Mesendoderm (in vitro differentiated cells): ENCODE measurements at regions not wholly inside any gene's neighbourhood (a gene's known extent, or its start where the extent isn't known, plus 50 kb on each side); places are given as distances from the start of the nearest gene placed in this dataset.

Source experiments
- DNase-seq: peaks from one replicate; pipeline ENCODE4 v3.0.0; 2013
- H2AK5ac ChIP-seq: 2 replicates; pipeline ENCODE4 v1.6.1; 2013; ENCODE audit warnings: low read length, inconsistent platforms
- H2BK120ac ChIP-seq: 2 replicates; pipeline ENCODE4 v1.6.1; 2013; ENCODE audit warnings: low read depth, mild to moderate bottlenecking, low read length, moderate library complexity, mixed read lengths
- H2BK15ac ChIP-seq: replicated peaks from 2 replicates; pipeline ENCODE4 v1.6.1; 2013; ENCODE audit warnings: low read depth, mild to moderate bottlenecking, moderate library complexity
- H2BK5ac ChIP-seq: 2 replicates; pipeline ENCODE4 v1.6.1; 2013; ENCODE audit warnings: low read length, inconsistent platforms
- H3K18ac ChIP-seq: 2 replicates; pipeline ENCODE4 v1.6.1; 2013; ENCODE audit warnings: mild to moderate bottlenecking, low read length, mixed read lengths
- H3K23ac ChIP-seq: one replicate; pipeline ENCODE4 v1.6.1; 2013; ENCODE audit warnings: low read length
- H3K27ac ChIP-seq: 2 replicates; pipeline ENCODE4 v1.5.1; 2013; ENCODE audit warnings: low read depth, mild to moderate bottlenecking, inconsistent platforms, low read length, moderate library complexity
- H3K27me3 ChIP-seq: 2 replicates; pipeline ENCODE4 v1.6.1; 2013; ENCODE audit warnings: low read length, control low read depth, mild to moderate bottlenecking, inconsistent platforms; ENCODE audit not compliant: insufficient read depth, poor library complexity
- H3K36me3 ChIP-seq: 2 replicates; pipeline ENCODE4 v1.6.1; 2013; ENCODE audit warnings: low read length, inconsistent platforms; ENCODE audit not compliant: control insufficient read depth, insufficient read depth
- H3K4ac ChIP-seq: one replicate; pipeline ENCODE4 v1.6.1; 2013; ENCODE audit warnings: low read depth, mild to moderate bottlenecking, low read length, moderate library complexity
- H3K4me1 ChIP-seq: 2 replicates; pipeline ENCODE4 v1.6.1; 2013; ENCODE audit warnings: low read depth, low read length, inconsistent platforms; ENCODE audit not compliant: control insufficient read depth
- H3K4me2 ChIP-seq: 2 replicates; pipeline ENCODE4 v1.6.1; 2013; ENCODE audit warnings: low read length
- H3K4me3 ChIP-seq: 2 replicates; pipeline ENCODE4 v1.5.1; 2013; ENCODE audit warnings: mild to moderate bottlenecking, low read length
- H3K56ac ChIP-seq: one replicate; pipeline ENCODE4 v1.6.1; 2013; ENCODE audit warnings: low read length
- H3K79me1 ChIP-seq: 2 replicates; pipeline ENCODE4 v1.6.1; 2013; ENCODE audit warnings: low read length, inconsistent platforms
- H3K79me2 ChIP-seq: 2 replicates; pipeline ENCODE4 v1.6.1; 2013; ENCODE audit warnings: mild to moderate bottlenecking, low read length; ENCODE audit not compliant: control insufficient read depth, insufficient read depth
- H3K9ac ChIP-seq: 2 replicates; pipeline ENCODE4 v1.6.1; 2013; ENCODE audit warnings: low read length, inconsistent platforms
- H4K5ac ChIP-seq: one replicate; pipeline ENCODE4 v1.6.1; 2013; ENCODE audit warnings: low read length
- H4K8ac ChIP-seq: one replicate; pipeline ENCODE4 v1.6.1; 2013; ENCODE audit warnings: low read depth, mild to moderate bottlenecking, control low read depth, low read length, moderate library complexity
- WGBS: extraction: QIAGEN DNeasy Blood & Tissue Kit; methylation state at CpG from one replicate; pipeline ENCODE4 v1.1.7; 2013; ENCODE audit warnings: low lambda C conversion rate, missing lambda C conversion rate; ENCODE audit not compliant: insufficient coverage; ENCODE audit errors: extremely low coverage; 5-methylcytosine and 5-hydroxymethylcytosine counted together

- no CpG with 5 or more reads among the region's 5 CpGs for WGBS
- H3K36me3 ChIP-seq = no peaks in the 10 kb centered on the region
- no peak overlapping the region for H3K23ac ChIP-seq
- no peaks in the 10 kb centered on the region for H3K27me3 ChIP-seq
- H3K79me2 ChIP-seq = no peaks in the 10 kb centered on the region
- H3K27ac ChIP-seq = no peak overlapping the region
- DNase-seq = no peak
- no peak overlapping the region for H2BK15ac ChIP-seq
- H3K79me1 ChIP-seq = no peaks in the 10 kb centered on the region
- H3K4me2 ChIP-seq = no peak overlapping the region
- no peak overlapping the region for H3K9ac ChIP-seq
- no peak overlapping the region for H3K56ac ChIP-seq
- H3K4me1 ChIP-seq = no peaks in the 10 kb centered on the region
- no peak overlapping the region for H2AK5ac ChIP-seq
- H2BK120ac ChIP-seq = no peak overlapping the region
- no peak overlapping the region for H2BK5ac ChIP-seq
- H3K4me3 ChIP-seq = no peak overlapping the region
- no peak overlapping the region for H3K18ac ChIP-seq
- H4K5ac ChIP-seq = no peak overlapping the region
- no peak overlapping the region for H4K8ac ChIP-seq
- no peak overlapping the region for H3K4ac ChIP-seq
Observed at GRCh38 chr16:48960830-48961229, 320.8 kb downstream of the CBLN1 start.

GRCh38 chr16:48959747-48960146, 321.9 kb downstream of the CBLN1 start:
- Histone ChIP-seq H3K23ac (no peak overlapping the region), H3K36me3 (no peaks in the 10 kb centered on the region), H3K27ac (no peak overlapping the region), H3K4ac (no peak overlapping the region), H3K79me1 (no peaks in the 10 kb centered on the region), H3K4me2 (no peak overlapping the region), H3K79me2 (no peaks in the 10 kb centered on the region), H4K5ac (no peak overlapping the region), H2BK5ac (no peak overlapping the region), H3K4me1 (no peaks in the 10 kb centered on the region), H3K9ac (no peak overlapping the region), H3K4me3 (no peak overlapping the region), H4K8ac (no peak overlapping the region), H2BK120ac (no peak overlapping the region), H3K27me3 (no peaks in the 10 kb centered on the region), H2AK5ac (no peak overlapping the region), H3K56ac (no peak overlapping the region), H2BK15ac (no peak overlapping the region), H3K18ac (no peak overlapping the region)
- DNase-seq = no peak

GRCh38 chr16:48959204-48959603, 322.4 kb downstream of the CBLN1 start:
- Histone ChIP-seq H3K4me1 (no peaks in the 10 kb centered on the region), H3K56ac (no peak overlapping the region), H3K79me1 (no peaks in the 10 kb centered on the region), H2BK15ac (no peak overlapping the region), H3K4me2 (no peak overlapping the region), H3K9ac (no peak overlapping the region), H3K18ac (no peak overlapping the region), H3K79me2 (no peaks in the 10 kb centered on the region), H4K5ac (no peak overlapping the region), H2BK120ac (no peak overlapping the region), H3K4me3 (no peak overlapping the region), H3K27ac (no peak overlapping the region), H3K4ac (no peak overlapping the region), H3K36me3 (no peaks in the 10 kb centered on the region), H2BK5ac (no peak overlapping the region), H3K23ac (no peak overlapping the region), H2AK5ac (no peak overlapping the region), H4K8ac (no peak overlapping the region), H3K27me3 (no peaks in the 10 kb centered on the region)
- no CpG with 5 or more reads among the region's 3 CpGs for WGBS
- no peak for DNase-seq

GRCh38 chr16:48958681-48959080, 323.0 kb downstream of the CBLN1 start:
- WGBS = no CpG with 5 or more reads among the region's 5 CpGs
- no peak for DNase-seq
- H4K8ac ChIP-seq = no peak overlapping the region

GRCh38 chr16:48956620-48957019, 325.0 kb downstream of the CBLN1 start:
- H3K27ac ChIP-seq = no peak overlapping the region
- H2BK15ac ChIP-seq = no peak overlapping the region
- H4K8ac ChIP-seq = no peak overlapping the region
- no peaks in the 10 kb centered on the region for H3K36me3 ChIP-seq
- no peak overlapping the region for H3K4me2 ChIP-seq
- no peaks in the 10 kb centered on the region for H3K79me2 ChIP-seq
- no peaks in the 10 kb centered on the region for H3K4me1 ChIP-seq
- H3K4me3 ChIP-seq = no peak overlapping the region
- no peak for DNase-seq
- no peak overlapping the region for H2BK5ac ChIP-seq
- H3K4ac ChIP-seq = no peak overlapping the region
- no peak overlapping the region for H2BK120ac ChIP-seq
- no peaks in the 10 kb centered on the region for H3K27me3 ChIP-seq
- H3K18ac ChIP-seq = no peak overlapping the region
- H3K23ac ChIP-seq = no peak overlapping the region
- H3K9ac ChIP-seq = no peak overlapping the region
- H2AK5ac ChIP-seq = no peak overlapping the region
- WGBS = no CpG with 5 or more reads among the region's 4 CpGs
- H3K56ac ChIP-seq = no peak overlapping the region
- no peak overlapping the region for H4K5ac ChIP-seq
- no peaks in the 10 kb centered on the region for H3K79me1 ChIP-seq

More at GRCh38 chr16:48958681-48959080, 323.0 kb downstream of the CBLN1 start:
- H3K79me2 ChIP-seq = no peaks in the 10 kb centered on the region
- H3K79me1 ChIP-seq = no peaks in the 10 kb centered on the region
- no peak overlapping the region for H3K4me3 ChIP-seq
- no peak overlapping the region for H3K4me2 ChIP-seq
- no peaks in the 10 kb centered on the region for H3K27me3 ChIP-seq
- H2BK15ac ChIP-seq = no peak overlapping the region
- no peak overlapping the region for H3K23ac ChIP-seq
- H2BK5ac ChIP-seq = no peak overlapping the region
- no peaks in the 10 kb centered on the region for H3K4me1 ChIP-seq
- no peak overlapping the region for H3K56ac ChIP-seq
- no peak overlapping the region for H2BK120ac ChIP-seq
- H3K27ac ChIP-seq = no peak overlapping the region
- no peak overlapping the region for H4K5ac ChIP-seq
- H3K9ac ChIP-seq = no peak overlapping the region
- no peak overlapping the region for H2AK5ac ChIP-seq
- H3K18ac ChIP-seq = no peak overlapping the region
- H3K4ac ChIP-seq = no peak overlapping the region
- no peaks in the 10 kb centered on the region for H3K36me3 ChIP-seq

- WGBS = no CpG with 5 or more reads among the region's 3 CpGs
- Histone ChIP-seq H2BK15ac (no peak overlapping the region), H3K4ac (no peak overlapping the region), H2BK5ac (no peak overlapping the region), H3K79me2 (no peaks in the 10 kb centered on the region), H3K36me3 (no peaks in the 10 kb centered on the region), H4K8ac (no peak overlapping the region), H3K18ac (no peak overlapping the region), H4K5ac (no peak overlapping the region), H3K4me3 (no peak overlapping the region), H3K56ac (no peak overlapping the region), H3K27me3 (no peaks in the 10 kb centered on the region), H3K27ac (no peak overlapping the region), H3K4me1 (no peaks in the 10 kb centered on the region), H3K79me1 (no peaks in the 10 kb centered on the region), H2BK120ac (no peak overlapping the region), H3K4me2 (no peak overlapping the region), H2AK5ac (no peak overlapping the region), H3K23ac (no peak overlapping the region), H3K9ac (no peak overlapping the region)
- DNase-seq = no peak
Observed at GRCh38 chr16:48955837-48956236, 325.8 kb downstream of the CBLN1 start.
